ENCODE measurements at regions not wholly inside any gene's neighbourhood (a gene's known extent, or its start where the extent isn't known, plus 50 kb on each side); places are given as distances from the start of the nearest gene placed in this dataset.

DNA sequence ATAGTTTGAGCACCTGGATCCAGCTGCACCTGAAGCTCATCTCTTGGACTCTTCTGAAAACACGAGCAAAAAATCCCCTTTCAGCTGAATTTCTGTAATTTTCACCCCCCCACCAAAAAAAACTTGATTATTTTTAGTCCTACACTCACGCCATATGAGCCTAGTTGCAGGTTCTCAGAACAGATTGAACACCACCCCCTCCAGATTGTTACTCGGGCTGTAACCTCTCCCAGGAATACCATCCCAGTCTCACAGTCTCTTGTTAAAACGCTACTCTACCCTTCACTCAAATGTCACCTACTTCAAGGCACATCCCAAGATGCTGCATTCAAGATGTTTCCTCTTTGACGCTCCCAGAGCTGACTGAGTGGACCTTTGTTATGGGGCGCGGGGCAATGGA is 96.3 kb upstream of the PRDM11 start:
- ChIA-PET CTCF (no interaction called here), POLR2A (no interaction called here)
- no peak for TF ChIP-seq FOXK2 (IDR thresholded peaks at IDR 0.05)
- TF ChIP-seq, protein P1, sequence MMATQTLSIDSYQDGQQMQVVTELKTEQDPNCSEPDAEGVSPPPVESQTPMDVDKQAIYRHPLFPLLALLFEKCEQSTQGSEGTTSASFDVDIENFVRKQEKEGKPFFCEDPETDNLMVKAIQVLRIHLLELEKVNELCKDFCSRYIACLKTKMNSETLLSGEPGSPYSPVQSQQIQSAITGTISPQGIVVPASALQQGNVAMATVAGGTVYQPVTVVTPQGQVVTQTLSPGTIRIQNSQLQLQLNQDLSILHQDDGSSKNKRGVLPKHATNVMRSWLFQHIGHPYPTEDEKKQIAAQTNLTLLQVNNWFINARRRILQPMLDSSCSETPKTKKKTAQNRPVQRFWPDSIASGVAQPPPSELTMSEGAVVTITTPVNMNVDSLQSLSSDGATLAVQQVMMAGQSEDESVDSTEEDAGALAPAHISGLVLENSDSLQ (IDR thresholded peaks at IDR 0.05): no peak
- TF ChIP-seq FOXA1 (IDR thresholded peaks at IDR 0.05): no peak
- no peak for TF ChIP-seq ZNF384 (IDR thresholded peaks at IDR 0.05)
- TF ChIP-seq LEF1 (IDR thresholded peaks at IDR 0.05; ENCODE audit: borderline replicate concordance): no peak
- no peak for TF ChIP-seq BHLHE40 (IDR thresholded peaks at IDR 0.05; ENCODE audit: borderline replicate concordance)
- no peak for TF ChIP-seq SUZ12 (IDR thresholded peaks at IDR 0.05)
- TF ChIP-seq FOXM1 (IDR thresholded peaks at IDR 0.05; ENCODE audit: borderline replicate concordance): no peak
- TF ChIP-seq TARDBP (IDR thresholded peaks at IDR 0.05): no peak
- no peak for TF ChIP-seq HDGF (IDR thresholded peaks at IDR 0.05; ENCODE audit: borderline replicate concordance)
- TF ChIP-seq CTBP1 (IDR thresholded peaks at IDR 0.05; ENCODE audit: borderline replicate concordance): no peak

DNA sequence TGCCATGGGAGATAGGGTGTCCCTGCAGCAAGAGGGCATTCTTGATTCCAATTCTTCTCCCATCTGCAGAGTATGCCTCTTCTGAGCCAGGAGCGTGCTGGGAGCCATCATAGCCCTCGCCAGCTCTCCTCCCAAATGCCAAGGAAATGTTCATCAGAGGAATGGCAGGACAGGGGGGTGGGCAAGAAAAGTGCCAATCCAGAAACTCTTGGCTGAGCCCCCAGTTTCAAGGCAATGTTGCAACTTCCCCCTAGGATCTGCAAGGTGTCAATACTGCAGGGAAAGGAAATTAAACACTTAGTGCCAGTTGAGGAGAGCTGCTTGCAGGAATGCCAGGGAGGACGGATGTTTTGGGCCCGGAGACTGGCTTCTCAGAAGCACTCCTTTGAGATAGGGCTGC is 94.8 kb upstream of the PRDM11 start:
- POLR2A ChIA-PET: interaction anchor here (0.6 kb wide), 1 partner anchor 12 kb away, joined by 3 read pairs; no protein-coding TSS in a partner anchor

More for the DNA sequence above, 96.3 kb upstream of the PRDM11 start:
- no peak for DNase-seq (ENCODE audit: extremely low spot score)

DNA sequence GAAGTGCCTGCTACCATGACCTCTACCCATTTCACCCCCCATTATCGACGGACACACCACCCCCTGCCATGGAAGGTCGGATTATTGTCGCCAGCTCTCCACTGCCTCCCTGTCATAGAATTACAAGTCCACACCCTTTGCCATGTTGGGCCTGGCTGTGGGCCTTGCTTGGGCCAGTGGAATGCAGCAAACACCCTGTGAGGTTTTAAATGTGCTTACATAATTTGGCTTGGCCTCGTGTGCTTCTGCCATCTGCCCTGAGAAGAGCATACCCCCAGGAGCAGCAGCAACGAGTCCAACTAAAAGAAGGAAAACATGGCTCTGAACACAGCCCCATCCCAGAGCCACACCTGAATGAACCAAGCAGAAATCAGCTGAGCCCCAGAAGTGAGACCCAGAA is 94.1 kb upstream of the PRDM11 start:
- ChIA-PET POLR2A (interaction anchor here (0.6 kb wide), 1 partner anchor 12 kb away, joined by 3 read pairs; no protein-coding TSS in a partner anchor), CTCF (no interaction called here)
- no peak for TF ChIP-seq CTBP1 (IDR thresholded peaks at IDR 0.05; ENCODE audit: borderline replicate concordance)
- TF ChIP-seq, protein P1 (IDR thresholded peaks at IDR 0.05): no peak
- no peak for DNase-seq (ENCODE audit: extremely low spot score)

More for the DNA sequence above, 94.8 kb upstream of the PRDM11 start:
- DNase-seq (ENCODE audit: extremely low spot score): no peak
- CTCF ChIA-PET: no interaction called here
- TF ChIP-seq HDGF (IDR thresholded peaks at IDR 0.05; ENCODE audit: borderline replicate concordance) (no peak), TARDBP (IDR thresholded peaks at IDR 0.05) (no peak), BHLHE40 (IDR thresholded peaks at IDR 0.05; ENCODE audit: borderline replicate concordance) (no peak), ELF4 (IDR thresholded peaks at IDR 0.05) (no peak), SP1 (IDR thresholded peaks at IDR 0.05) (no peak), FOXM1 (IDR thresholded peaks at IDR 0.05; ENCODE audit: borderline replicate concordance) (no peak), NFRKB (IDR thresholded peaks at IDR 0.05) (no peak), L3MBTL2 (conservative IDR thresholded peaks at IDR 0.05) (no peak), ARNT (IDR thresholded peaks at IDR 0.05) (no peak), ZNF384 (IDR thresholded peaks at IDR 0.05) (no peak), LEF1 (IDR thresholded peaks at IDR 0.05; ENCODE audit: borderline replicate concordance) (no peak), CTBP1 (IDR thresholded peaks at IDR 0.05; ENCODE audit: borderline replicate concordance) (no peak), FOXA1 (IDR thresholded peaks at IDR 0.05) (no peak), FOXK2 (IDR thresholded peaks at IDR 0.05) (no peak), SUZ12 (IDR thresholded peaks at IDR 0.05) (no peak)

DNA sequence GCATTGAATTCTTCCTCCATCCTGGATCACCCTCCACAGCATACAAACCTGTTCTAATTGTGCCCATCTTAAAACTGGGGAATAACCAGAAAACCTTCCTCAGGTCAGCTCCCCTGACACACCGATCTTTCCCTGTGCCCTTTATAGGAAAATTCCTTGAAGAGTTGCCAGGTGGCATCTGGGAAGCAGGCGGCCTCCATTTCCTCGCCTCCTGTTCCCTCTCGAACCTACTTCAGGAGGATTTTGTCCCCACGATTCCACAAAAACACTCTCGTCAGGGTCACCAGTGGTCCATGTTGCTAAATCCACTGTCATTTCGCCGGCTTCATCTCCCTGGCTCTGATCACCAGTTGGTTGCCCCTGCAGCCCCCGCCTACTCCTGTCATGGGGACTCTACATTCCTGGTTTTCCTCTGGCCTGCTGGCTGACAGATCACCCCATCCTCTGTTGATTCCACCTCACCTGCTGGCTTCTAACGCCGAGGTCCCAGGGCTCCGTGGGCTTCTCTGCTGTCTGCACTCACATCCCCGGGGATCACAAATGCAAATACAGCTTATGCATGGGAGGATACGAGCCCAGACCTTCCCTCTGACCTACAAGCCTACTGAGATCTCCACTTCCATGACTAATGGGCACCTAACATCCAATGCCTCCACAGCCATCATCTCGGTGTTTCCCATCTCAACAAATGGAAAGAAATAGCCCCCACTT is 92.5 kb upstream of the PRDM11 start:
- CTCF ChIA-PET: no interaction called here
- TF ChIP-seq TARDBP (IDR thresholded peaks at IDR 0.05) (no peak), L3MBTL2 (conservative IDR thresholded peaks at IDR 0.05) (no peak), FOXM1 (IDR thresholded peaks at IDR 0.05; ENCODE audit: borderline replicate concordance) (no peak), HDGF (IDR thresholded peaks at IDR 0.05; ENCODE audit: borderline replicate concordance) (no peak), ARNT (IDR thresholded peaks at IDR 0.05) (no peak), LEF1 (IDR thresholded peaks at IDR 0.05; ENCODE audit: borderline replicate concordance) (no peak), FOXK2 (IDR thresholded peaks at IDR 0.05) (no peak), NFRKB (IDR thresholded peaks at IDR 0.05) (no peak), CTBP1 (IDR thresholded peaks at IDR 0.05; ENCODE audit: borderline replicate concordance) (no peak), ELF4 (IDR thresholded peaks at IDR 0.05) (no peak), BHLHE40 (IDR thresholded peaks at IDR 0.05; ENCODE audit: borderline replicate concordance) (no peak), ZNF384 (IDR thresholded peaks at IDR 0.05) (no peak), SP1 (IDR thresholded peaks at IDR 0.05) (no peak), FOXA1 (IDR thresholded peaks at IDR 0.05) (no peak), SUZ12 (IDR thresholded peaks at IDR 0.05) (no peak)
- TF ChIP-seq, protein P1 (IDR thresholded peaks at IDR 0.05): no peak
- POLR2A ChIA-PET: no interaction called here
- DNase-seq (ENCODE audit: extremely low spot score): no peak

DNA sequence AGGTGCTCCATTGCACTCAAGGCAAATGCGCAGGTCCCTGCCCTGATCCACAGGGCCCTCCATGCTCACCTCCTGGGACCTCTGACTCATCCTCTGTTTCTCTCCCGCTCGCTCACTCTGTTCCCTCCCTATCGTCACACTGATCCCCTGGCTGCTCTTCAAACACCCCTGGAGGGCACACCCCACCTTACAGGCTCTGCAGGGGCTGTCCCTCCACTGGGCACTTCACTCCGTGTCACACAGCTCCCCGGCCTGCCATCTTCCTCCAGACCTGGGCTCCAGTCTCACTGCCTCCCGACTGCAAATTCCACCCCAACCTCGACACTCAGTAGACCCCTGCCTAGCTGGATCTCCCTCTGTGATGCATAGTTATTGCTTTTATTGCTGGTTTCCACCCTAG is 91.5 kb upstream of the PRDM11 start:
- no peak for DNase-seq (ENCODE audit: extremely low spot score)
- CTCF ChIA-PET: no interaction called here
- TF ChIP-seq FOXM1 (IDR thresholded peaks at IDR 0.05; ENCODE audit: borderline replicate concordance) (no peak), BHLHE40 (IDR thresholded peaks at IDR 0.05; ENCODE audit: borderline replicate concordance) (no peak), ARNT (IDR thresholded peaks at IDR 0.05) (no peak), L3MBTL2 (conservative IDR thresholded peaks at IDR 0.05) (no peak), LEF1 (IDR thresholded peaks at IDR 0.05; ENCODE audit: borderline replicate concordance) (no peak), FOXK2 (IDR thresholded peaks at IDR 0.05) (no peak), TARDBP (IDR thresholded peaks at IDR 0.05) (no peak), SUZ12 (IDR thresholded peaks at IDR 0.05) (no peak), HDGF (IDR thresholded peaks at IDR 0.05; ENCODE audit: borderline replicate concordance) (no peak), FOXA1 (IDR thresholded peaks at IDR 0.05) (no peak), CTBP1 (IDR thresholded peaks at IDR 0.05; ENCODE audit: borderline replicate concordance) (no peak), SP1 (IDR thresholded peaks at IDR 0.05) (no peak), NFRKB (IDR thresholded peaks at IDR 0.05) (no peak), ELF4 (IDR thresholded peaks at IDR 0.05) (no peak)
- TF ChIP-seq, protein P1 (IDR thresholded peaks at IDR 0.05): no peak
- POLR2A ChIA-PET: no interaction called here

Data from HEK293T (cell line).